Glutamatergic neuron (in vitro differentiated cells): ENCODE measurements at regions not wholly inside any gene's neighbourhood (a gene's known extent, or its start where the extent isn't known, plus 50 kb on each side); places are given as distances from the start of the nearest gene placed in this dataset.

ENCODE experiments used
- DNase-seq: peaks from one replicate; pipeline ENCODE4 v3.0.0; 2022
- H3K27ac Mint-ChIP-seq: one replicate; pipeline ENCODE4 v1.8.0; 2020; ENCODE audit warnings: mild to moderate bottlenecking, mixed read lengths, inconsistent platforms; ENCODE audit not compliant: unreplicated experiment
- H3K27me3 Mint-ChIP-seq: one replicate; pipeline ENCODE4 v1.8.0; 2020; ENCODE audit warnings: mild to moderate bottlenecking, moderate library complexity, mixed read lengths, inconsistent platforms; ENCODE audit not compliant: unreplicated experiment
- H3K36me3 Mint-ChIP-seq: one replicate; pipeline ENCODE4 v1.8.0; 2020; ENCODE audit warnings: mild to moderate bottlenecking, mixed read lengths, inconsistent platforms; ENCODE audit not compliant: unreplicated experiment
- H3K4me1 Mint-ChIP-seq: one replicate; pipeline ENCODE4 v1.8.0; 2020; ENCODE audit warnings: mild to moderate bottlenecking, low read depth, mixed read lengths, inconsistent platforms; ENCODE audit not compliant: unreplicated experiment
- H3K4me3 Mint-ChIP-seq: one replicate; pipeline ENCODE4 v1.8.0; 2020; ENCODE audit warnings: mild to moderate bottlenecking, mixed read lengths, inconsistent platforms; ENCODE audit not compliant: unreplicated experiment
- H3K9me3 Mint-ChIP-seq: one replicate; pipeline ENCODE4 v1.8.0; 2020; ENCODE audit warnings: mild to moderate bottlenecking, moderate library complexity, mixed read lengths, inconsistent platforms; ENCODE audit not compliant: unreplicated experiment
- CTCF ChIP-seq: fragments of 200-600 bp; sonication (generic); IDR thresholded peaks from one replicate; pipeline ENCODE4 v1.5.0; 2021; ENCODE audit not compliant: partially characterized antibody, unreplicated experiment

- no peak overlapping the region for H3K4me3 Mint-ChIP-seq
- no peak for TF ChIP-seq CTCF
- peaks cover 8% of the 10 kb centered on the region for H3K4me1 Mint-ChIP-seq
- no peak for DNase-seq
- H3K27ac Mint-ChIP-seq, result no peak overlapping the region
- H3K9me3 Mint-ChIP-seq, result no peaks in the 10 kb centered on the region
- H3K27me3 Mint-ChIP-seq, result no peaks in the 10 kb centered on the region
- H3K36me3 Mint-ChIP-seq, result peaks cover 5% of the 10 kb centered on the region
Observed at GRCh38 chr17:13333661-13334060, 268.1 kb downstream of the HS3ST3A1 start.

GRCh38 chr17:13332207-13332606, 269.5 kb downstream of the HS3ST3A1 start:
- no peak for TF ChIP-seq CTCF
- no peaks in the 10 kb centered on the region for H3K9me3 Mint-ChIP-seq
- no peak overlapping the region for H3K27ac Mint-ChIP-seq
- H3K36me3 Mint-ChIP-seq, result peaks cover 5% of the 10 kb centered on the region
- no peak for DNase-seq
- H3K27me3 Mint-ChIP-seq, result no peaks in the 10 kb centered on the region
- H3K4me3 Mint-ChIP-seq, result no peak overlapping the region
- peaks cover 1% of the 10 kb centered on the region for H3K4me1 Mint-ChIP-seq

GRCh38 chr17:13329421-13329820, 272.3 kb downstream of the HS3ST3A1 start:
- Mint-ChIP-seq H3K9me3 (no peaks in the 10 kb centered on the region), H3K27ac (no peak overlapping the region), H3K4me3 (no peak overlapping the region), H3K4me1 (no peaks in the 10 kb centered on the region), H3K27me3 (no peaks in the 10 kb centered on the region), H3K36me3 (peaks cover 5% of the 10 kb centered on the region)
- no peak for TF ChIP-seq CTCF
- no peak for DNase-seq

GRCh38 chr17:13323990-13324389, 277.7 kb downstream of the HS3ST3A1 start:
- Mint-ChIP-seq H3K4me3 (no peak overlapping the region), H3K27me3 (peaks cover 4% of the 10 kb centered on the region), H3K36me3 (peaks cover 5% of the 10 kb centered on the region), H3K4me1 (no peaks in the 10 kb centered on the region), H3K9me3 (peaks cover 3% of the 10 kb centered on the region), H3K27ac (no peak overlapping the region)
- TF ChIP-seq CTCF, result no peak
- DNase-seq, result no peak

GRCh38 chr17:13321951-13322701, 279.6 kb downstream of the HS3ST3A1 start:
- Mint-ChIP-seq H3K4me1 (peaks cover 8% of the 10 kb centered on the region), H3K36me3 (peaks cover 5% of the 10 kb centered on the region), H3K27ac (no peak overlapping the region), H3K27me3 (peaks cover 4% of the 10 kb centered on the region), H3K9me3 (peaks cover 3% of the 10 kb centered on the region), H3K4me3 (no peak overlapping the region)
- DNase-seq, result no peak
- TF ChIP-seq CTCF, result no peak
